WTC11 (cell line): ENCODE measurements at regions not wholly inside any gene's neighbourhood (a gene's known extent, or its start where the extent isn't known, plus 50 kb on each side); places are given as distances from the start of the nearest gene placed in this dataset.

Source experiments
- ATAC-seq: fragments of 200-7000 bp; cut with Tn5 transposase; 2 replicates; pipeline ENCODE4 v1.10.0; 2021; ENCODE audit warnings: mild to moderate bottlenecking, moderate library complexity
- CTCF ChIA-PET: fragments of 300-600 bp; sonication (Branson Sonifier 250); formaldehyde crosslinking; loops from one replicate; lab custom pipeline; 2021; ENCODE audit warnings: antibody characterized with exemption; lab: Charles Lee
- POLR2A ChIA-PET: fragments of 350-600 bp; sonication (Branson Sonifier 250); formaldehyde crosslinking; loops from one replicate; lab custom pipeline; 2021; ENCODE audit warnings: antibody characterized with exemption; lab: Charles Lee
- DNase-seq: peaks from one replicate; pipeline ENCODE4 v3.0.0; 2021; ENCODE audit warnings: low spot score
- H3K27ac Mint-ChIP-seq: 2 replicates; pipeline ENCODE4 v1.8.0; 2021; ENCODE audit warnings: mixed read lengths
- H3K27me3 Mint-ChIP-seq: 2 replicates; pipeline ENCODE4 v1.8.0; 2021; ENCODE audit warnings: low read depth, mild to moderate bottlenecking, moderate library complexity, mixed read lengths
- H3K36me3 Mint-ChIP-seq: 2 replicates; pipeline ENCODE4 v1.8.0; 2021; ENCODE audit warnings: mixed read lengths
- H3K4me1 Mint-ChIP-seq: 2 replicates; pipeline ENCODE4 v1.8.0; 2022; ENCODE audit warnings: mixed read lengths
- H3K4me3 Mint-ChIP-seq: 2 replicates; pipeline ENCODE4 v1.8.0; 2021; ENCODE audit warnings: mild to moderate bottlenecking, moderate library complexity, mixed read lengths
- H3K9me3 Mint-ChIP-seq: 2 replicates; pipeline ENCODE4 v1.8.0; 2021; ENCODE audit warnings: mixed read lengths
- CREM ChIP-seq: sonication (generic); formaldehyde crosslinking; IDR thresholded peaks from 2 replicates; pipeline ENCODE4 v1.8.1; 2022; ENCODE audit warnings: mild to moderate bottlenecking, missing genetic modification reagents, moderate library complexity
- ESRRA ChIP-seq: sonication (generic); formaldehyde crosslinking; IDR thresholded peaks from 2 replicates; pipeline ENCODE4 v1.8.1; 2022; ENCODE audit warnings: mild to moderate bottlenecking, missing genetic modification reagents, borderline replicate concordance
- FOXK1 ChIP-seq: sonication (generic); formaldehyde crosslinking; IDR thresholded peaks from 2 replicates; pipeline ENCODE4 v1.8.0; 2022; ENCODE audit warnings: mild to moderate bottlenecking, moderate library complexity, missing genetic modification reagents
- FOXP1 ChIP-seq: sonication (generic); formaldehyde crosslinking; IDR thresholded peaks from 2 replicates; pipeline ENCODE4 v1.8.0; 2022; ENCODE audit warnings: missing genetic modification reagents, mild to moderate bottlenecking, moderate library complexity, borderline replicate concordance
- GABPB1 ChIP-seq: sonication (generic); formaldehyde crosslinking; IDR thresholded peaks from 2 replicates; pipeline ENCODE4 v1.8.1; 2023; ENCODE audit warnings: mild to moderate bottlenecking, missing genetic modification reagents
- JAZF1 ChIP-seq: fragments of 250-450 bp; sonication (Bioruptor Pico); IDR thresholded peaks from 2 replicates; pipeline ENCODE4 v1.9.0; 2021; ENCODE audit warnings: moderate library complexity, mild to moderate bottlenecking, inconsistent platforms
- NFYB ChIP-seq: sonication (generic); formaldehyde crosslinking; conservative IDR thresholded peaks from 2 replicates; pipeline ENCODE4 v1.8.0; 2022; ENCODE audit warnings: low read depth, missing genetic modification reagents
- NR1H2 ChIP-seq: sonication (generic); formaldehyde crosslinking; IDR thresholded peaks from 2 replicates; pipeline ENCODE4 v1.9.0; 2021; ENCODE audit warnings: mild to moderate bottlenecking, moderate library complexity, missing genetic modification reagents
- SMAD4 ChIP-seq: sonication (generic); formaldehyde crosslinking; IDR thresholded peaks from 2 replicates; pipeline ENCODE4 v1.8.0; 2022; ENCODE audit warnings: mild to moderate bottlenecking, missing genetic modification reagents
- SOX15 ChIP-seq: fragments of 250-450 bp; sonication (Bioruptor Pico); IDR thresholded peaks from 2 replicates; pipeline ENCODE4 v1.9.0; 2021; ENCODE audit warnings: mild to moderate bottlenecking
- TP53 ChIP-seq: sonication (generic); formaldehyde crosslinking; IDR thresholded peaks from 2 replicates; pipeline ENCODE4 v1.8.1; 2023; ENCODE audit warnings: mild to moderate bottlenecking, missing genetic modification reagents
- ZNF121 ChIP-seq: sonication (generic); formaldehyde crosslinking; IDR thresholded peaks from 2 replicates; pipeline ENCODE4 v1.8.0; 2023; ENCODE audit warnings: missing genetic modification reagents
- ZNF416 ChIP-seq: fragments of 250-450 bp; sonication (Bioruptor Pico); IDR thresholded peaks from 2 replicates; pipeline ENCODE4 v1.9.0; 2021; ENCODE audit warnings: mild to moderate bottlenecking, inconsistent platforms
- ZNF423 ChIP-seq: fragments of 250-450 bp; sonication (Bioruptor Pico); IDR thresholded peaks from 2 replicates; pipeline ENCODE4 v2.1.2; 2022; ENCODE audit warnings: mild to moderate bottlenecking, moderate library complexity
- ZNF425 ChIP-seq: fragments of 250-450 bp; sonication (Bioruptor Pico); conservative IDR thresholded peaks from 2 replicates; pipeline ENCODE4 v1.9.0; 2021; ENCODE audit warnings: mild to moderate bottlenecking
- TF ChIP-seq, protein P1 (sequence below): sonication (generic); formaldehyde crosslinking; IDR thresholded peaks from 2 replicates; pipeline ENCODE4 v1.8.1; 2023; ENCODE audit warnings: mild to moderate bottlenecking, missing genetic modification reagents, moderate library complexity
- TF ChIP-seq, protein P2 (sequence below): fragments of 250-450 bp; sonication (Bioruptor Pico); IDR thresholded peaks from 2 replicates; pipeline ENCODE4 v1.9.0; 2021; ENCODE audit warnings: mild to moderate bottlenecking, borderline replicate concordance
- TF ChIP-seq, protein P3 (sequence below): sonication (generic); formaldehyde crosslinking; IDR thresholded peaks from 2 replicates; pipeline ENCODE4 v1.8.1; 2022; ENCODE audit warnings: low read depth, missing genetic modification reagents, borderline replicate concordance
- TF ChIP-seq, protein P4 (sequence below): fragments of 200-600 bp; IDR thresholded peaks from 2 replicates; pipeline ENCODE4 v1.8.0; 2022; ENCODE audit warnings: antibody characterized with exemption
- TF ChIP-seq, protein P5 (sequence below): sonication (generic); formaldehyde crosslinking; IDR thresholded peaks from 2 replicates; pipeline ENCODE4 v1.8.0; 2022; ENCODE audit warnings: mild to moderate bottlenecking, missing genetic modification reagents
- TF ChIP-seq, protein P6 (sequence below): sonication (generic); formaldehyde crosslinking; IDR thresholded peaks from 2 replicates; pipeline ENCODE4 v1.8.1; 2022; ENCODE audit warnings: mild to moderate bottlenecking, moderate library complexity, missing genetic modification reagents
- TF ChIP-seq, protein P7 (sequence below): sonication (generic); formaldehyde crosslinking; IDR thresholded peaks from 2 replicates; pipeline ENCODE4 v1.8.0; 2023; ENCODE audit warnings: missing genetic modification reagents

GRCh38 chr5:120053841-120054240 lies 410.3 kb upstream of the PRR16 start:
- CTCF ChIA-PET = no interaction called here

DNA sequence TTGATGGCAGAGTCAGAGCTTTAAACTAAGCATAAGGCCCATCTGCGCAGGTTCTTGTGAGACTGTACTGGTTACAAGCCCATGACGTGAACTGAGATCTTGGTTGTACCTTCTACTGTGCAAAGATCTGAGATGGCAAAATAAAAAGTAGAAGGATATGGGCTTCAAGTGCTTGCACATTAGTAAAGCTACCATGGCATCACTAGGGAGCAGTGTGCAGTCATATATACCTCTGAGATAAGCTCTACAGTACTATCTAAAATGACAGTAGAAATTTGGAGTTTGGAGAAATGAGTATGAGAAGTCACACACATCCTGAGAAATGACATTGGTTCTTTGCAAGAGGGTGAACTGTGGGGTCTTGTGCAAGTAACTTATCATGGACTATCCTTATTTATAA lies 408.2 kb upstream of the PRR16 start:
- Mint-ChIP-seq H3K4me3 (no peak overlapping the region), H3K27ac (no peak overlapping the region), H3K27me3 (no peaks in the 10 kb centered on the region), H3K4me1 (no peaks in the 10 kb centered on the region), H3K9me3 (no peaks in the 10 kb centered on the region), H3K36me3 (no peaks in the 10 kb centered on the region)
- TF ChIP-seq JAZF1 (no peak), FOXP1 (CRISPR knock-in tag) (no peak), TP53 (CRISPR knock-in tag) (no peak), NFYB (CRISPR knock-in tag) (no peak), ZNF121 (CRISPR knock-in tag) (no peak)
- TF ChIP-seq, protein P1, sequence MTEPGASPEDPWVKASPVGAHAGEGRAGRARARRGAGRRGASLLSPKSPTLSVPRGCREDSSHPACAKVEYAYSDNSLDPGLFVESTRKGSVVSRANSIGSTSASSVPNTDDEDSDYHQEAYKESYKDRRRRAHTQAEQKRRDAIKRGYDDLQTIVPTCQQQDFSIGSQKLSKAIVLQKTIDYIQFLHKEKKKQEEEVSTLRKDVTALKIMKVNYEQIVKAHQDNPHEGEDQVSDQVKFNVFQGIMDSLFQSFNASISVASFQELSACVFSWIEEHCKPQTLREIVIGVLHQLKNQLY (CRISPR knock-in tag) = no peak
- TF ChIP-seq, protein P2, sequence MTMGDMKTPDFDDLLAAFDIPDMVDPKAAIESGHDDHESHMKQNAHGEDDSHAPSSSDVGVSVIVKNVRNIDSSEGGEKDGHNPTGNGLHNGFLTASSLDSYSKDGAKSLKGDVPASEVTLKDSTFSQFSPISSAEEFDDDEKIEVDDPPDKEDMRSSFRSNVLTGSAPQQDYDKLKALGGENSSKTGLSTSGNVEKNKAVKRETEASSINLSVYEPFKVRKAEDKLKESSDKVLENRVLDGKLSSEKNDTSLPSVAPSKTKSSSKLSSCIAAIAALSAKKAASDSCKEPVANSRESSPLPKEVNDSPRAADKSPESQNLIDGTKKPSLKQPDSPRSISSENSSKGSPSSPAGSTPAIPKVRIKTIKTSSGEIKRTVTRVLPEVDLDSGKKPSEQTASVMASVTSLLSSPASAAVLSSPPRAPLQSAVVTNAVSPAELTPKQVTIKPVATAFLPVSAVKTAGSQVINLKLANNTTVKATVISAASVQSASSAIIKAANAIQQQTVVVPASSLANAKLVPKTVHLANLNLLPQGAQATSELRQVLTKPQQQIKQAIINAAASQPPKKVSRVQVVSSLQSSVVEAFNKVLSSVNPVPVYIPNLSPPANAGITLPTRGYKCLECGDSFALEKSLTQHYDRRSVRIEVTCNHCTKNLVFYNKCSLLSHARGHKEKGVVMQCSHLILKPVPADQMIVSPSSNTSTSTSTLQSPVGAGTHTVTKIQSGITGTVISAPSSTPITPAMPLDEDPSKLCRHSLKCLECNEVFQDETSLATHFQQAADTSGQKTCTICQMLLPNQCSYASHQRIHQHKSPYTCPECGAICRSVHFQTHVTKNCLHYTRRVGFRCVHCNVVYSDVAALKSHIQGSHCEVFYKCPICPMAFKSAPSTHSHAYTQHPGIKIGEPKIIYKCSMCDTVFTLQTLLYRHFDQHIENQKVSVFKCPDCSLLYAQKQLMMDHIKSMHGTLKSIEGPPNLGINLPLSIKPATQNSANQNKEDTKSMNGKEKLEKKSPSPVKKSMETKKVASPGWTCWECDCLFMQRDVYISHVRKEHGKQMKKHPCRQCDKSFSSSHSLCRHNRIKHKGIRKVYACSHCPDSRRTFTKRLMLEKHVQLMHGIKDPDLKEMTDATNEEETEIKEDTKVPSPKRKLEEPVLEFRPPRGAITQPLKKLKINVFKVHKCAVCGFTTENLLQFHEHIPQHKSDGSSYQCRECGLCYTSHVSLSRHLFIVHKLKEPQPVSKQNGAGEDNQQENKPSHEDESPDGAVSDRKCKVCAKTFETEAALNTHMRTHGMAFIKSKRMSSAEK (CRISPR knock-in tag) = no peak
- TF ChIP-seq, protein P3, sequence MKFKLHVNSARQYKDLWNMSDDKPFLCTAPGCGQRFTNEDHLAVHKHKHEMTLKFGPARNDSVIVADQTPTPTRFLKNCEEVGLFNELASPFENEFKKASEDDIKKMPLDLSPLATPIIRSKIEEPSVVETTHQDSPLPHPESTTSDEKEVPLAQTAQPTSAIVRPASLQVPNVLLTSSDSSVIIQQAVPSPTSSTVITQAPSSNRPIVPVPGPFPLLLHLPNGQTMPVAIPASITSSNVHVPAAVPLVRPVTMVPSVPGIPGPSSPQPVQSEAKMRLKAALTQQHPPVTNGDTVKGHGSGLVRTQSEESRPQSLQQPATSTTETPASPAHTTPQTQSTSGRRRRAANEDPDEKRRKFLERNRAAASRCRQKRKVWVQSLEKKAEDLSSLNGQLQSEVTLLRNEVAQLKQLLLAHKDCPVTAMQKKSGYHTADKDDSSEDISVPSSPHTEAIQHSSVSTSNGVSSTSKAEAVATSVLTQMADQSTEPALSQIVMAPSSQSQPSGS (CRISPR knock-in tag) = no peak
- TF ChIP-seq, protein P4, sequence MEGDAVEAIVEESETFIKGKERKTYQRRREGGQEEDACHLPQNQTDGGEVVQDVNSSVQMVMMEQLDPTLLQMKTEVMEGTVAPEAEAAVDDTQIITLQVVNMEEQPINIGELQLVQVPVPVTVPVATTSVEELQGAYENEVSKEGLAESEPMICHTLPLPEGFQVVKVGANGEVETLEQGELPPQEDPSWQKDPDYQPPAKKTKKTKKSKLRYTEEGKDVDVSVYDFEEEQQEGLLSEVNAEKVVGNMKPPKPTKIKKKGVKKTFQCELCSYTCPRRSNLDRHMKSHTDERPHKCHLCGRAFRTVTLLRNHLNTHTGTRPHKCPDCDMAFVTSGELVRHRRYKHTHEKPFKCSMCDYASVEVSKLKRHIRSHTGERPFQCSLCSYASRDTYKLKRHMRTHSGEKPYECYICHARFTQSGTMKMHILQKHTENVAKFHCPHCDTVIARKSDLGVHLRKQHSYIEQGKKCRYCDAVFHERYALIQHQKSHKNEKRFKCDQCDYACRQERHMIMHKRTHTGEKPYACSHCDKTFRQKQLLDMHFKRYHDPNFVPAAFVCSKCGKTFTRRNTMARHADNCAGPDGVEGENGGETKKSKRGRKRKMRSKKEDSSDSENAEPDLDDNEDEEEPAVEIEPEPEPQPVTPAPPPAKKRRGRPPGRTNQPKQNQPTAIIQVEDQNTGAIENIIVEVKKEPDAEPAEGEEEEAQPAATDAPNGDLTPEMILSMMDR = no peak
- CTCF ChIA-PET = no interaction called here
- ATAC-seq = no peak
- no peak for DNase-seq
- POLR2A ChIA-PET = no interaction called here

More at GRCh38 chr5:120053841-120054240, 410.3 kb upstream of the PRR16 start:
- POLR2A ChIA-PET = no interaction called here
- Mint-ChIP-seq H3K27ac (no peak overlapping the region), H3K9me3 (peaks cover 10% of the 10 kb centered on the region), H3K36me3 (no peaks in the 10 kb centered on the region), H3K4me1 (no peaks in the 10 kb centered on the region), H3K4me3 (no peak overlapping the region), H3K27me3 (no peaks in the 10 kb centered on the region)
- TF ChIP-seq NR1H2 (CRISPR knock-in tag) = no peak
- no peak for TF ChIP-seq ESRRA (CRISPR knock-in tag)
- TF ChIP-seq, protein P5, sequence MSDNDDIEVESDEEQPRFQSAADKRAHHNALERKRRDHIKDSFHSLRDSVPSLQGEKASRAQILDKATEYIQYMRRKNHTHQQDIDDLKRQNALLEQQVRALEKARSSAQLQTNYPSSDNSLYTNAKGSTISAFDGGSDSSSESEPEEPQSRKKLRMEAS (CRISPR knock-in tag) = no peak
- TF ChIP-seq ZNF416 (CRISPR knock-in tag) = no peak
- TF ChIP-seq GABPB1 (CRISPR knock-in tag) = no peak
- no peak for TF ChIP-seq CREM (CRISPR knock-in tag)
- ATAC-seq = no peak
- DNase-seq = no peak

DNA sequence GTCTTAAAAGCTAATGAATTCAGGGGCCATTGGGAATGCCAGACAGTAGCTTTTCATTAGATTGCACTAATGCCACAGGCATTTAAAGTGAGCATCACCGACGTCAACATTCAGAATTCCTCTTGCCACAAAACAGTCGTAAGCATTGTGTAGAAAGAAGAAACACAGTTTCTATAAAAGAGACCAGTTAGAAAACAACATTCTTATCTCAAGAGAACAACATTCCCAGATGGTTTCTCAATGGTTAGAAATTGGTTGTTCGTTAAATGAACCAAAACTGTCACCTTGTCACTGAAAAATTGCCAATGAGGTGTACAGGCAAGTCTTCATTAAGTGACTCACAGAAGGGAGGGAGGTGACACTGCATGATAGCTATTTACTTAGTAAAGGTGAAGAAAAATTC lies 401.6 kb upstream of the PRR16 start:
- Mint-ChIP-seq H3K4me1 (no peaks in the 10 kb centered on the region), H3K27ac (no peak overlapping the region), H3K9me3 (no peaks in the 10 kb centered on the region), H3K27me3 (no peaks in the 10 kb centered on the region), H3K36me3 (no peaks in the 10 kb centered on the region), H3K4me3 (no peak overlapping the region)
- ATAC-seq (no peak), DNase-seq (no peak)
- POLR2A ChIA-PET = no interaction called here
- CTCF ChIA-PET = no interaction called here
- TF ChIP-seq, protein P6, sequence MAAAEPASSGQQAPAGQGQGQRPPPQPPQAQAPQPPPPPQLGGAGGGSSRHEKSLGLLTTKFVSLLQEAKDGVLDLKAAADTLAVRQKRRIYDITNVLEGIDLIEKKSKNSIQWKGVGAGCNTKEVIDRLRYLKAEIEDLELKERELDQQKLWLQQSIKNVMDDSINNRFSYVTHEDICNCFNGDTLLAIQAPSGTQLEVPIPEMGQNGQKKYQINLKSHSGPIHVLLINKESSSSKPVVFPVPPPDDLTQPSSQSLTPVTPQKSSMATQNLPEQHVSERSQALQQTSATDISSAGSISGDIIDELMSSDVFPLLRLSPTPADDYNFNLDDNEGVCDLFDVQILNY (CRISPR knock-in tag) = no peak
- TF ChIP-seq ZNF425 (CRISPR knock-in tag) (no peak), ZNF423 (CRISPR knock-in tag) (no peak), SMAD4 (no peak), GABPB1 (CRISPR knock-in tag) (no peak), SOX15 (CRISPR knock-in tag) (no peak), FOXK1 (CRISPR knock-in tag) (no peak)
- TF ChIP-seq, protein P7, sequence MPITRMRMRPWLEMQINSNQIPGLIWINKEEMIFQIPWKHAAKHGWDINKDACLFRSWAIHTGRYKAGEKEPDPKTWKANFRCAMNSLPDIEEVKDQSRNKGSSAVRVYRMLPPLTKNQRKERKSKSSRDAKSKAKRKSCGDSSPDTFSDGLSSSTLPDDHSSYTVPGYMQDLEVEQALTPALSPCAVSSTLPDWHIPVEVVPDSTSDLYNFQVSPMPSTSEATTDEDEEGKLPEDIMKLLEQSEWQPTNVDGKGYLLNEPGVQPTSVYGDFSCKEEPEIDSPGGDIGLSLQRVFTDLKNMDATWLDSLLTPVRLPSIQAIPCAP (CRISPR knock-in tag) = no peak
